ENCODE measurements at regions not wholly inside any gene's neighbourhood (a gene's known extent, or its start where the extent isn't known, plus 50 kb on each side); places are given as distances from the start of the nearest gene placed in this dataset.

DNA sequence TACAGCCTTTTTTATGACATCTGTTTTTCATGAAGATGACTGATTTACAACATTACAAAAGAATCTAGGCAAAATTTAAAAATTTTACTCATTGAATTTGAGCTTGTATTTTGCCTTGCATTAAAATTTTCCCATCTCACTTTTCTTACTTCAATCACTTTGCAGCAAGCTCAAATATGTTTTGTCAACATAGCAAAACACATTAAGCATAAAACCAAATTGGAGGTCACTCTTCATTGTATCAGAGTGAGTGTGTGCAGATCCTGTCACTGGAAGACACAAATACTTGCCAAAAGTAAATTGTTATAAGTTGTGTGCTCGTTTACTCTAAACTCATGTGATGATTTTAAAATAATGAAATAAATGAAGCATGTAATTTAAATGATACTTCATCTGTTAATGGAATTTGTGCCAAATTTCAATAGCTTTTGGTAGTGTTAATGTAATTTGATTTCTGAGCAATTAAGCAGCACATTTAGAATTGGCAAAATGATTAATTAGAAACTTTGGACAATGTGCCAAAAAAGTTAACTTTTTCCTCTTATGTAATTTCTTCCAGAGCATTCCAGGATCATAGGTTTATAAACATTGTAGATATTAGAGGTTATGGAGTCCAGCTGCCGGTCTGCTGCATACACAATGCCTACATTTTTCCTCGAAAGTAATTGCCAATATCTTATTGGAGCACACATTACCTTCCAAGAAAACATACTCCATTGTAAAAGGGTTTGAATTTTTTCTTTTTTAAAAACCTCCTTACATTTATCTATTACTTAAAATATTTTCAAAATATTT, 1078.2 kb upstream of the LRRTM3 start:
- no peak for DNase-seq

GRCh38 chr10:65858841-65859240, 1067.0 kb upstream of the LRRTM3 start:
- DNase-seq: no peak

DNA sequence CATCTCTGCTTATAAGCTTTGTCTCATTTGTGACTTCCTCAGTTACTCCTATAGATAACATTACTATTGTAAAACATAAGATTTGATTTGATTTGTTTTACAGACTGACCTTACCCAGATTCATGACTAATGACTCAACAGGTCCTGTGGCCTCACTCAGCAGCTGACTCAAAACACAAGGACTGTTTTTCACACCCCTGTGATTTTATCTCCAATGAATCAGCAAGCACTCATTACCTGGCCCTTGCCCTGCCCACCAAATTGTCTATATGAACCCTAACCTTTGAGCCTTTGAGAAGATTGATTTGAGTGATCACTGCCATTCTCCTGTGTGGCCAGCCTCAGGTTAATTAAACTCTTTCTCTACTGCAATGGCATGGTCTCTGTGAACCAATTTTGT, 1064.6 kb upstream of the LRRTM3 start:
- no peak for DNase-seq
